Neural progenitor cell (in vitro differentiated cells): ENCODE measurements at regions not wholly inside any gene's neighbourhood (a gene's known extent, or its start where the extent isn't known, plus 50 kb on each side); places are given as distances from the start of the nearest gene placed in this dataset.

Experiments used
- DNase-seq: peaks from one replicate; pipeline ENCODE4 v3.0.0-alpha.2; 2016; ENCODE audit warnings: low spot score
- H2AFZ ChIP-seq: fragments of 200-600 bp; sonication (generic); replicated peaks from 2 replicates; pipeline ENCODE4 v1.6.1; 2016; ENCODE audit warnings: antibody characterized with exemption
- H3F3A ChIP-seq: fragments of 200-600 bp; sonication (generic); 2 replicates; pipeline ENCODE4 v1.6.1; 2016; ENCODE audit warnings: antibody characterized with exemption, low read depth
- H3K27ac ChIP-seq: fragments of 200-600 bp; sonication (generic); 2 replicates; pipeline ENCODE4 v1.5.1; 2016; ENCODE audit warnings: mild to moderate bottlenecking
- H3K27me3 ChIP-seq: fragments of 200-600 bp; sonication (generic); 2 replicates; pipeline ENCODE4 v1.6.1; 2016; ENCODE audit warnings: mild to moderate bottlenecking, moderate library complexity
- H3K36me3 ChIP-seq: fragments of 200-600 bp; sonication (generic); 2 replicates; pipeline ENCODE4 v1.5.1; 2016
- H3K4me1 ChIP-seq: fragments of 200-600 bp; sonication (generic); 2 replicates; pipeline ENCODE4 v1.6.1; 2016; ENCODE audit warnings: mixed run types
- H3K4me2 ChIP-seq: fragments of 200-600 bp; sonication (generic); 2 replicates; pipeline ENCODE4 v1.6.1; 2016
- H3K4me3 ChIP-seq: fragments of 200-600 bp; sonication (generic); 2 replicates; pipeline ENCODE4 v1.5.1; 2016
- H3K79me2 ChIP-seq: fragments of 200-600 bp; sonication (generic); 2 replicates; pipeline ENCODE4 v1.6.1; 2016; ENCODE audit warnings: low read depth
- H3K9ac ChIP-seq: fragments of 200-600 bp; sonication (generic); 2 replicates; pipeline ENCODE4 v1.6.1; 2016
- H3K9me3 ChIP-seq: fragments of 200-600 bp; sonication (generic); 2 replicates; pipeline ENCODE4 v1.5.1; 2016; ENCODE audit warnings: low read depth
- H4K20me1 ChIP-seq: fragments of 200-600 bp; sonication (generic); 2 replicates; pipeline ENCODE4 v1.6.1; 2016; ENCODE audit warnings: low read depth
- H3K27ac Mint-ChIP-seq: 3 replicates; pipeline ENCODE4 v1.8.0; 2021; ENCODE audit warnings: mixed read lengths
- H3K27me3 Mint-ChIP-seq: 2 replicates; pipeline ENCODE4 v1.8.0; 2022; ENCODE audit warnings: low read depth, mild to moderate bottlenecking, inconsistent platforms, moderate library complexity, mixed read lengths; ENCODE audit not compliant: insufficient read depth
- H3K36me3 Mint-ChIP-seq: 3 replicates; pipeline ENCODE4 v1.8.0; 2021; ENCODE audit warnings: mixed read lengths
- H3K4me1 Mint-ChIP-seq: 3 replicates; pipeline ENCODE4 v1.8.0; 2021; ENCODE audit warnings: mixed read lengths
- H3K4me3 Mint-ChIP-seq: 3 replicates; pipeline ENCODE4 v1.8.0; 2021; ENCODE audit warnings: mild to moderate bottlenecking, moderate library complexity, mixed read lengths
- H3K9me3 Mint-ChIP-seq: 3 replicates; pipeline ENCODE4 v1.8.0; 2020; ENCODE audit warnings: mixed read lengths
- CTCF ChIP-seq: fragments of 200-600 bp; sonication (generic); IDR thresholded peaks from 2 replicates; pipeline ENCODE4 v1.5.1; 2017; ENCODE audit warnings: antibody characterized with exemption, mild to moderate bottlenecking
- EZH2 ChIP-seq: fragments of 200-600 bp; sonication (generic); IDR thresholded peaks from 2 replicates; pipeline ENCODE4 v1.6.1; 2017; ENCODE audit warnings: antibody characterized with exemption, mild to moderate bottlenecking, moderate library complexity
- EZH2phosphoT487 ChIP-seq: fragments of 200-600 bp; sonication (generic); IDR thresholded peaks from 2 replicates; pipeline ENCODE4 v1.6.1; 2017; ENCODE audit warnings: antibody characterized with exemption

- no peak for DNase-seq
- TF ChIP-seq EZH2: no peak
- no peak for TF ChIP-seq CTCF
- no peak for TF ChIP-seq EZH2phosphoT487
- Histone ChIP-seq H2AFZ (no peak overlapping the region), H3F3A (no peaks in the 10 kb centered on the region), H4K20me1 (no peaks in the 10 kb centered on the region), H3K36me3 (no peaks in the 10 kb centered on the region), H3K79me2 (no peaks in the 10 kb centered on the region), H3K27ac (no peak overlapping the region), H3K4me3 (no peak overlapping the region), H3K9ac (no peak overlapping the region), H3K27me3 (no peaks in the 10 kb centered on the region), H3K4me1 (no peaks in the 10 kb centered on the region), H3K4me2 (no peak overlapping the region), H3K9me3 (no peaks in the 10 kb centered on the region)
- no peak overlapping the region for H3K4me3 Mint-ChIP-seq
- H3K4me1 Mint-ChIP-seq: no peaks in the 10 kb centered on the region
- peaks cover 4% of the 10 kb centered on the region for H3K9me3 Mint-ChIP-seq
- no peaks in the 10 kb centered on the region for H3K36me3 Mint-ChIP-seq
- H3K27me3 Mint-ChIP-seq: no peaks in the 10 kb centered on the region
- no peak overlapping the region for H3K27ac Mint-ChIP-seq
Measured at GRCh38 chr5:155676967-155677366, 650.0 kb upstream of the SGCD start.

- H4K20me1 ChIP-seq: no peaks in the 10 kb centered on the region
- Mint-ChIP-seq H3K4me1 (no peaks in the 10 kb centered on the region), H3K27me3 (no peaks in the 10 kb centered on the region), H3K36me3 (no peaks in the 10 kb centered on the region), H3K9me3 (peaks cover 4% of the 10 kb centered on the region), H3K27ac (no peak overlapping the region), H3K4me3 (no peak overlapping the region)
- no peak overlapping the region for H2AFZ ChIP-seq
- DNase-seq: no peak
- H3K4me1 ChIP-seq: no peaks in the 10 kb centered on the region
- no peak overlapping the region for H3K9ac ChIP-seq
- no peak overlapping the region for H3K4me2 ChIP-seq
- TF ChIP-seq CTCF (no peak), EZH2phosphoT487 (no peak), EZH2 (no peak)
- H3K27ac ChIP-seq: no peak overlapping the region
- H3K36me3 ChIP-seq: no peaks in the 10 kb centered on the region
- no peaks in the 10 kb centered on the region for H3K79me2 ChIP-seq
- H3K27me3 ChIP-seq: no peaks in the 10 kb centered on the region
- H3K4me3 ChIP-seq: no peak overlapping the region
- H3K9me3 ChIP-seq: no peaks in the 10 kb centered on the region
- no peaks in the 10 kb centered on the region for H3F3A ChIP-seq
Measured at GRCh38 chr5:155678371-155678770, 648.6 kb upstream of the SGCD start.

GRCh38 chr5:155679530-155679929, 647.4 kb upstream of the SGCD start:
- TF ChIP-seq CTCF: no peak
- Histone ChIP-seq H3K27me3 (no peaks in the 10 kb centered on the region), H3K4me3 (no peak overlapping the region), H3K36me3 (no peaks in the 10 kb centered on the region), H4K20me1 (no peaks in the 10 kb centered on the region), H3K79me2 (no peaks in the 10 kb centered on the region), H2AFZ (no peak overlapping the region), H3K4me1 (no peaks in the 10 kb centered on the region), H3K27ac (no peak overlapping the region), H3K9me3 (no peaks in the 10 kb centered on the region), H3F3A (no peaks in the 10 kb centered on the region), H3K9ac (no peak overlapping the region), H3K4me2 (no peak overlapping the region)
- no peak overlapping the region for H3K27ac Mint-ChIP-seq
- H3K27me3 Mint-ChIP-seq: no peaks in the 10 kb centered on the region
- peaks cover 4% of the 10 kb centered on the region for H3K9me3 Mint-ChIP-seq
- H3K4me1 Mint-ChIP-seq: no peaks in the 10 kb centered on the region
- H3K4me3 Mint-ChIP-seq: no peak overlapping the region
- H3K36me3 Mint-ChIP-seq: no peaks in the 10 kb centered on the region
- no peak for DNase-seq

- Histone ChIP-seq H3K4me1 (peaks cover 7% of the 10 kb centered on the region), H3K36me3 (no peaks in the 10 kb centered on the region), H3K79me2 (no peaks in the 10 kb centered on the region), H3K27ac (no peak overlapping the region), H4K20me1 (no peaks in the 10 kb centered on the region), H3K4me3 (no peak overlapping the region), H3K4me2 (no peak overlapping the region), H3K9me3 (no peaks in the 10 kb centered on the region), H3K9ac (no peak overlapping the region), H3K27me3 (no peaks in the 10 kb centered on the region), H2AFZ (no peak overlapping the region), H3F3A (no peaks in the 10 kb centered on the region)
- Mint-ChIP-seq H3K4me3 (no peak overlapping the region), H3K27me3 (no peaks in the 10 kb centered on the region), H3K9me3 (no peaks in the 10 kb centered on the region), H3K4me1 (no peaks in the 10 kb centered on the region), H3K27ac (no peak overlapping the region), H3K36me3 (no peaks in the 10 kb centered on the region)
- no peak for DNase-seq
- TF ChIP-seq CTCF: no peak
- TF ChIP-seq EZH2phosphoT487: no peak
- TF ChIP-seq EZH2: no peak
Measured at GRCh38 chr5:155684417-155684816, 642.5 kb upstream of the SGCD start.
